MM.1S (cell line): ENCODE measurements at regions not wholly inside any gene's neighbourhood (a gene's known extent, or its start where the extent isn't known, plus 50 kb on each side); places are given as distances from the start of the nearest gene placed in this dataset.

Experiments
- DNase-seq: peaks from one replicate; pipeline ENCODE4 v3.0.0-alpha.2; 2015
- H2AFZ ChIP-seq: fragments of 300-600 bp; sonication (generic); 2 replicates; pipeline ENCODE4 v1.6.0; 2016; ENCODE audit warnings: antibody characterized with exemption, low read length
- H3F3A ChIP-seq: fragments of 300-600 bp; sonication (generic); 2 replicates; pipeline ENCODE4 v1.6.1; 2016; ENCODE audit warnings: mild to moderate bottlenecking, antibody characterized with exemption, low read length, moderate library complexity, mixed read lengths; ENCODE audit not compliant: insufficient read depth
- H3K27ac ChIP-seq: fragments of 300-600 bp; sonication (generic); 2 replicates; pipeline ENCODE4 v1.5.1; 2016; ENCODE audit warnings: mild to moderate bottlenecking, low read length
- H3K27me3 ChIP-seq: fragments of 300-600 bp; sonication (generic); replicated peaks from 2 replicates; pipeline ENCODE4 v1.6.0; 2016; ENCODE audit warnings: low read length; ENCODE audit not compliant: insufficient read depth
- H3K36me3 ChIP-seq: fragments of 300-600 bp; sonication (generic); replicated peaks from 2 replicates; pipeline ENCODE4 v1.6.1; 2016; ENCODE audit warnings: mild to moderate bottlenecking, low read length, mixed read lengths; ENCODE audit not compliant: insufficient read depth
- H3K4me1 ChIP-seq: fragments of 300-600 bp; sonication (generic); 2 replicates; pipeline ENCODE4 v1.6.1; 2016; ENCODE audit warnings: low read length, mixed read lengths
- H3K4me2 ChIP-seq: fragments of 300-600 bp; sonication (generic); 2 replicates; pipeline ENCODE4 v1.6.0; 2016; ENCODE audit warnings: low read depth, low read length
- H3K4me3 ChIP-seq: fragments of 300-600 bp; sonication (generic); 2 replicates; pipeline ENCODE4 v1.5.1; 2016; ENCODE audit warnings: low read length, mixed read lengths
- H3K79me2 ChIP-seq: fragments of 300-600 bp; sonication (generic); 2 replicates; pipeline ENCODE4 v1.6.1; 2016; ENCODE audit warnings: mixed run types, low read length, mixed read lengths
- H3K9ac ChIP-seq: fragments of 300-600 bp; sonication (generic); 2 replicates; pipeline ENCODE4 v1.6.1; 2016; ENCODE audit warnings: low read length, mixed read lengths
- H3K9me2 ChIP-seq: fragments of 300-600 bp; sonication (generic); replicated peaks from 2 replicates; pipeline ENCODE4 v1.6.1; 2016; ENCODE audit warnings: mild to moderate bottlenecking, low read length, mixed read lengths; ENCODE audit not compliant: insufficient read depth
- H3K9me3 ChIP-seq: fragments of 300-600 bp; sonication (generic); replicated peaks from 2 replicates; pipeline ENCODE4 v1.6.1; 2016; ENCODE audit warnings: mild to moderate bottlenecking, low read length, mixed read lengths; ENCODE audit not compliant: insufficient read depth
- H4K20me1 ChIP-seq: fragments of 300-600 bp; sonication (generic); 2 replicates; pipeline ENCODE4 v1.6.1; 2016; ENCODE audit warnings: mild to moderate bottlenecking, low read length, moderate library complexity, mixed read lengths; ENCODE audit not compliant: insufficient read depth
- CTCF ChIP-seq: fragments of 300-600 bp; sonication (generic); IDR thresholded peaks from 2 replicates; pipeline ENCODE4 v1.5.1; 2016; ENCODE audit warnings: antibody characterized with exemption, low read length, mixed read lengths
- EZH2 ChIP-seq: fragments of 300-600 bp; sonication (generic); optimal IDR thresholded peaks from 2 replicates; pipeline ENCODE3; 2017; ENCODE audit warnings: low read depth, mild to moderate bottlenecking, antibody characterized with exemption, low read length, mixed read lengths
- EZH2phosphoT487 ChIP-seq: fragments of 300-600 bp; sonication (generic); IDR thresholded peaks from 2 replicates; pipeline ENCODE4 v1.6.1; 2018; ENCODE audit warnings: antibody characterized with exemption, low read length

GRCh38 chr14:104373855-104374717, 205.5 kb upstream of the C14orf180 start:
- Histone ChIP-seq H3K27ac (no peak overlapping the region), H3K27me3 (peaks cover 52% of the 10 kb centered on the region), H3K4me1 (no peaks in the 10 kb centered on the region), H3K9ac (no peak overlapping the region), H3F3A (no peaks in the 10 kb centered on the region), H3K9me3 (no peaks in the 10 kb centered on the region), H3K9me2 (no peaks in the 10 kb centered on the region), H3K4me3 (no peak overlapping the region), H2AFZ (no peak overlapping the region), H3K4me2 (no peak overlapping the region), H4K20me1 (no peaks in the 10 kb centered on the region), H3K36me3 (no peaks in the 10 kb centered on the region), H3K79me2 (no peaks in the 10 kb centered on the region)
- DNase-seq = no peak
- TF ChIP-seq EZH2phosphoT487 (no peak), CTCF (no peak), EZH2 (no peak)

GRCh38 chr14:104374718-104375080, 204.9 kb upstream of the C14orf180 start:
- H2AFZ ChIP-seq = no peak overlapping the region
- TF ChIP-seq EZH2 (no peak), EZH2phosphoT487 (no peak), CTCF (no peak)
- no peaks in the 10 kb centered on the region for H3K9me3 ChIP-seq
- no peak overlapping the region for H3K4me2 ChIP-seq
- H4K20me1 ChIP-seq = no peaks in the 10 kb centered on the region
- H3K4me1 ChIP-seq = no peaks in the 10 kb centered on the region
- no peaks in the 10 kb centered on the region for H3K36me3 ChIP-seq
- H3K4me3 ChIP-seq = no peak overlapping the region
- no peak overlapping the region for H3K9ac ChIP-seq
- H3K27ac ChIP-seq = no peak overlapping the region
- H3K79me2 ChIP-seq = no peaks in the 10 kb centered on the region
- no peak for DNase-seq
- peaks cover 53% of the 10 kb centered on the region for H3K27me3 ChIP-seq
- H3K9me2 ChIP-seq = no peaks in the 10 kb centered on the region
- no peaks in the 10 kb centered on the region for H3F3A ChIP-seq

GRCh38 chr14:104375551-104376201, 203.9 kb upstream of the C14orf180 start:
- H3K27ac ChIP-seq = no peak overlapping the region
- H3K4me3 ChIP-seq = no peak overlapping the region
- H2AFZ ChIP-seq = no peak overlapping the region
- H3K4me2 ChIP-seq = no peak overlapping the region
- no peak for TF ChIP-seq EZH2
- TF ChIP-seq EZH2phosphoT487 = no peak
- TF ChIP-seq CTCF = no peak
- H3K27me3 ChIP-seq = peaks cover 46% of the 10 kb centered on the region
- no peak for DNase-seq
- no peaks in the 10 kb centered on the region for H3K36me3 ChIP-seq
- H3K79me2 ChIP-seq = no peaks in the 10 kb centered on the region
- no peaks in the 10 kb centered on the region for H3K9me3 ChIP-seq
- H3K9ac ChIP-seq = no peak overlapping the region
- H3K9me2 ChIP-seq = no peaks in the 10 kb centered on the region
- no peaks in the 10 kb centered on the region for H3K4me1 ChIP-seq
- no peaks in the 10 kb centered on the region for H4K20me1 ChIP-seq
- no peaks in the 10 kb centered on the region for H3F3A ChIP-seq
